ENCODE measurements at regions not wholly inside any gene's neighbourhood (a gene's known extent, or its start where the extent isn't known, plus 50 kb on each side); places are given as distances from the start of the nearest gene placed in this dataset.
"Not testable (repeated sequence)": the region's sequence is repeated elsewhere in the genome, so short reads cannot be mapped to it uniquely, and the experiment has no call there.

GRCh38 chr5:158446761-158447160, 587.8 kb upstream of the CLINT1 start:
- DNase-seq (ENCODE audit: low read depth): not testable (repeated sequence)

DNA sequence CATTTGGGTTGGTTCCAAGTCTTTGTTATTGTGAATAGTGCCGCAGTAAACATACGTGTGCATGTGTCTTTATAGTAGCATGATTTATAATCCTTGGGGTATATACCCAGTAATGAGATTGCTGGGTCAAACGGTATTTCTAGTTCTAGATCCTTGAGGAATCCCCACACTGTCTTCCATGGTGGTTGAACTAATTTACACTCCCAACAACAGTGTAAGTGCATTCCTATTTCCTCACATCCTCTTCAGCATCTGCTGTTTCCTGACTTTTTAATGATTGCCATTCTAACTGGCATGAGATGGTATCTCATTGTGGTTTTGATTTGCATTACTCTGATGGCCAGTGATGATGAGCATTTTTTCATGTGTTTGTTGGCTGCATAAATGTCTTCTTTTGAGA, 580.3 kb upstream of the CLINT1 start:
- not testable (repeated sequence) for DNase-seq (ENCODE audit: low read depth)

- DNase-seq (ENCODE audit: low read depth): no peak
Measured at GRCh38 chr5:158436271-158437065, 577.5 kb upstream of the CLINT1 start.

- DNase-seq (ENCODE audit: low read depth): no peak
Measured at GRCh38 chr5:158435161-158435616, 576.2 kb upstream of the CLINT1 start.

GRCh38 chr5:158434749-158435148, 575.8 kb upstream of the CLINT1 start:
- no peak for DNase-seq (ENCODE audit: low read depth)

DNA sequence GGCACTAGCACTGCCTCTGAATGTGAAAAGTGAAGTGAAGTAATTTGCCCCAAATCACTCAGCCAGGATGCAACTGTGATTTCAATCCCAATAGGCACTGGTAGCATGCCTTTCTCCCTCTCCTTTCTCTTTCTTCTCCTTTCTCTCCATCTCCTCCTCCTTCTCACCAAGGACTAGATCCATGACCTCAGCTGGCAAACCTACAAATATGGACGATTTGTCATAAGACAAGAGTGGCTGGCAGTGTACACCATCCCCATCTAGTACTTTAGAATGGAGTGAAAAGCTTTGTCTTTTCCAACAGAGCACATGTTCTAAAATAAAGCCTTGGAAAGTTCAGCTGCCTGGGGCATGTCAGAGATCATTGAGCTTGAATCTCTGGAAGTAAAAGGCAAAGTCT, 574.7 kb upstream of the CLINT1 start:
- DNase-seq (ENCODE audit: low read depth): no peak

DNA sequence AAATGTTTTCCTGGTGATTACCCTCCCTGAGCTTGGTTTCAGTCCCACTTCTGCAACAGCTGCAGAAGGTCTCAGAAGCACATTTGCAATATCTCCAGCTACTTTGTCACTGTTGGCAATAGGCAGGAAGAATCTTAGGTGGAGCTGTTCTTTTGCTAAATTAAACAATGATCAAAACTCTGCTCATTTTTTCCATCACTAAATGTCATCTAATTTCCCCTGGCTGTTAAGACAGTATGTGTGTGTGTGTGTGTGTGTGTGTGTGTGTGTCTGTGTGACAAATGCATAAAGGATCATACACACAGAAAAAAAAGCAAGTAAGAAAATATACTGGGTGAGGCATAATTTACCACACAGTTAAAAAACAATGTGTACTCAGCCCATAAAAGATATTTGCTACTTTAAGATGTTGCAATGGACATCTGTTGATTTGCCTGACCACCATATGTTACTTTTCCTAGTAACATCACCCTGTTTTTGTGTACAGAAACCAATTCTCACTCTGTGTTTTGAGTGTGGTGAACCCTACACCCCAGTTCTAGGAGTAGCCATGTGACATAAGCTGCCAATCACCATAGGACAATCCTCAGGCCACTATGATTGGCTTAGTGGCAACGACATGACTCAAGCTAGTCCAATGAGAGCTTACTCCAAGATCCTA, 572.6 kb upstream of the CLINT1 start:
- no peak for DNase-seq (ENCODE audit: low read depth)

- DNase-seq (ENCODE audit: low read depth): no peak
Measured at GRCh38 chr5:158430798-158431167, 571.8 kb upstream of the CLINT1 start.

DNA sequence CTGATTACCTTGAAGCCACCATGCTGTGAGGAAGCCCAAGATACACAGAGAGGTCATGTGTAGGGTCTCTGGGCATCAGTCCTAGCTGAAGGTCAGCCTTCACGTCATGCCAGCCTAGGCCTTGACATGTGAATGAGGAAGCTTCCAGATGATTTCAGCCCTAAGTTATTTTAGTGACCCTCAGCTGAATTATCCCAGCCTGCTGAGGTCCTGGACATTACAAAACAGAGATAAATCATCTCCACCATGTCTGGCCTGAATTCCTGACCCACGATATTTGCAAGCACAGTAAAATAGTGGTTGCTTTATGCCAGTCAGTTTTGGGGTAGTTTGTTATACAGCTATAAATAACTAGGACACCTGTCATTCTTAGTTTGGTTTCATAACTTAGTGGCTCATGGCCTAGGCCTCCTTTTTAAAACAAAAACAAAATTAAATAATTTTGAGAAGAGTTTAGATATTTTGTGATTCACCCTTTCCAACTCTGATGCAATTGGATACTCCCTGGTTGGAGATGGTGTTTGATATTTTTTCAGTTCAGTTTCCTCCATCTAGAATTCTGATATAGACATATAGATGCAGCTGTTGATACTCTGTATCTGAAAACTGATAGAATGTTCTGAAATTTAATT, 571.3 kb upstream of the CLINT1 start:
- DNase-seq (ENCODE audit: low read depth): no peak

- DNase-seq (ENCODE audit: low read depth): no peak
Measured at GRCh38 chr5:158429564-158429963, 570.6 kb upstream of the CLINT1 start.

DNA sequence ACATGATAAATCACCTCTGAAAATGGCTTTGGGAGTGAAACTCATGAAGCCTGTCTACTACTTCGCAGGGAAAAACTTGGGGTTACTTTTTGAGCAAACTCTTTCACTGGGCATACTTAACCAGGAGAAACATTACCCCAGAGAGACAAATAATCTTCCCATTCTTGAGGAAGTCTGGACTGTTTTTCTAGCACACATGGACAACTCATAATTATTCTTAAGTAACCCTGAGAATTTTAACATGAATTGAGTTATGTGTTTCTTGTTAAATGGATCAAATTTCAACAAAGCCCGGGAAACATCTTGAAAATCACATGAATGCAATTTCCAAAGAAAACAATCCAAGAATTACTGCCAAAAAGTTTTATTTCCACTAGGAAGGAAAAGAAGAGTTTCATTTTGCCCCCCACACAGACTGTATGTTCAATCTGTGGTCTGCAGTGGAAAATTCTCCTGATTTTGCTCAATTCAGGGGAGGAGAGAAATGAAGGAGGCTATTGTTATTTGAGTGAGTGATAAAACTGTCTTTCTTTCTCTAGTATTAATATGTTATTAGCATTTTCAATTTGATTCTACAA, 564.8 kb upstream of the CLINT1 start:
- no peak for DNase-seq (ENCODE audit: low read depth)

- DNase-seq (ENCODE audit: low read depth): no peak
Measured at GRCh38 chr5:158422653-158423515, 563.9 kb upstream of the CLINT1 start.

DNA sequence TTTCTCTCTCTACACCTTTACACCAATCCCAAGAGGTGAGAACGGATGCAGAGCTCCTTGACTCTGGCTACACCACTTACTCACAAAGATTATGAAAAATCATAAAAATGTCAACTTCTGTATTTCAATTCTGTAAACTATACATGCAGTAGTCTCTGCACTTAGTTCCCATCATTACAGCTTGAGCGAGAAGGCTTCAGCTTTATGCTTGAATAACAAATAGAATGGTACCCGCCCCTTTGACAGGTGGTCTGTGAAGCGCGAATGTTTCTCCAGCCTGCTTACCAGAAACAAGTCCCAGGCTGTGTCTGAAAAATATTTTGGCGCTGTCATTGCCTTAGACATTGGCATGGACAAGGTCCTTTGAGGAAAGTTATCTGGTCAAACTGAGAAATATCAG, 562.4 kb upstream of the CLINT1 start:
- no peak for DNase-seq (ENCODE audit: low read depth)

GRCh38 chr5:158419186-158419585, 560.2 kb upstream of the CLINT1 start:
- DNase-seq (ENCODE audit: low read depth): no peak

- no peak for DNase-seq (ENCODE audit: low read depth)
Measured at GRCh38 chr5:158414780-158415179, 555.8 kb upstream of the CLINT1 start.

- DNase-seq (ENCODE audit: low read depth): no peak
Measured at GRCh38 chr5:158414333-158414762, 555.4 kb upstream of the CLINT1 start.

DNA sequence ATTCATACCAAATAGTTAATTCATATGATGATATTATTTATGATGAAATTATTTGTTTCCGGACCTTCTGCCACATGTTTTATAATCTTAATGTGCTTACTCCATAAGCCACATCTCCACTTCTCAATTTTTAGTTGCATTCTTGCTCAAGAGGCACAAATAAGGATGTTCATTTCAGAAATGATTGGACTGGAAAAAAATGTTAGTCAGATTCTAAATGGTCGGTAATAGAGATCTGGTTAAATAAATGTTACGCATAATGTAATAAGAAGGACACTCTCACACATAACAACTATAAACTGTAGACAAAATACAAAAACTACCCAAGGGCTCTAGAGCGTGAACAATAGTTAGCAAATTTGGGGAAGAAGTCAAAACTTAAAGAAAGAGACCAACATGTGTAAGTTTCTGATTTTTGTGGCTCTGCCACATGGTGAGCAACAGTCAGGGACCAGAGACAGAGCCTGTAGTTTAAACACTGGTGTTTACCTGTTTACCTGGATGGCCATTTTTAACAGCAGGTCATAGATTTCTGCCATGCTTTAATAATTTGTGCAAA, 554.3 kb upstream of the CLINT1 start:
- no peak for DNase-seq (ENCODE audit: low read depth)

DNA sequence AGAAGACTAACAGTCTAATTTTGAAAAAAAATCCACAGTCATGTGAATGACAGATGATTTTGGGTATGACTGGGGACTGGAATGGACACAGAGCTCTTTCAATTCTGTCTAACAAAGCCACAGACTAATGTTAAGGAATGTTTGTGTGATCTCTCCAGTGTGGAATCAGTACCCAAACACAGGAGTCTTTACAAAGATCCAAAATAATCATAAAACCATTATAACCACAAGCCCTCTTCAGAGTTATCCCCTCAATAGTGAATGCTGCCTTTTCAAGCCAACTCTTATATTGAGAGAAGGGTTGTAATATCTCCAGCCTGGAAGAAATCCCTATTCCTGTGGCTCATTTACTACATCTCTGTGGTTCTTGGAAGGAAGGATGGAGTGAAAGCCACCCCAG, 552.0 kb upstream of the CLINT1 start:
- no peak for DNase-seq (ENCODE audit: low read depth)

- DNase-seq (ENCODE audit: low read depth): no peak
Measured at GRCh38 chr5:158409507-158409906, 550.6 kb upstream of the CLINT1 start.

- no peak for DNase-seq (ENCODE audit: low read depth)
Measured at GRCh38 chr5:158407824-158408195, 548.9 kb upstream of the CLINT1 start.
